NCI-H226 (cell line): ENCODE measurements at regions not wholly inside any gene's neighbourhood (a gene's known extent, or its start where the extent isn't known, plus 50 kb on each side); places are given as distances from the start of the nearest gene placed in this dataset.

Experiments
- DNase-seq: peaks from one replicate; pipeline ENCODE4 v3.0.0-alpha.2; 2015

DNA sequence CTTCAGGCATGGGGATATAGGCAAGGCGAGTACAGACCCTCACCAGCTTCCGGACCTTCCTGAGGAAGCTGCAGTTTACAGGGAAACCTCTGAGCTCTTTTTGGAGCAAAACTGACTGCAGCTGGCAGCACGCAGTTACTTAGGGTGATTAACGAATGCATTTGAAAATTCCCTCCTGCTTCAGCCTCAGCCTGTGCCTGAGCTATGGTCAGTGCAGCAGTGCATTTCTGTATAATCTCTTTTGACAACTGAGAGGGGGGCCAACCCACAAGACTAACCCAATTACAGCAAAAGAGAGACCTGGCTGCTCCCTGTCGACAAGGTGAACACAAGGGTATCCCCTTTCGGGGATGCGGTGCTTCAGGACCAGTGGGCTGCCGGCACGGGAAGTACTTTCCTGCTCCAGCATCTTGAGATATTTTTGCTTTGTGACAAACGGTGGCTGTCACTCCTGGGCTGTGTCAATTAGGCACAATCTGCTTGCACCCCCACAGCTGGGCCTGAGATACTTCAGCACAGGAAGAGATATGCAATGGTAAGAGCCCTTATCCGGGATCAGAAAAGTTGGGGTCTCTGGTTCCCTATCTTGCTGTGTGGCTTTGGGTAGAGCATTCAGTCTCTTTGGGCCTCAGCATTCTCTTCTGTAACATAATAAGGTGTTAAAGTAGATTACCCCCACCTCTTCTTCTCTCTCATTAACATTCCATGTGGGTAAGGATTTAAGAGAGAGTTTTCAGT lies 141.0 kb downstream of the TMEM17 start:
- no peak for DNase-seq

DNA sequence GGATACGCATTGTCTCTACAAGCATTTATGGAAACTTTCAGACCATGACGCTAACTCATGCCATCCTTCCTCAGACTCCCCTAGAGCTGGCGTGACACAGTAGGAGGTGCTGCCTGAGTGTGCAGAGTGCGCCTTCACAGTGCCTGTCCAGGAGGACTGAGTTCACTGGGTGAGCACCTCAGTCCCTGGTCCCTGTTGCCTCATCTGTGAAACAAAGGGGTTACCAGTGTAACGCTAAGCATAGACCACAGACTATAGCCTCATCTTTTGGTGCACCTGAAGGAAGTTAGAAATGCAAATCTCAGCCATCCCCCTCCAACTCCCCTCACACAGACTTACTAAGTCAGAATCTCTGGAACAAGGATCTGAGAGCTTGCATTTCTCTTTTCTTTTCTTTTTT lies 142.8 kb downstream of the TMEM17 start:
- no peak for DNase-seq

DNA sequence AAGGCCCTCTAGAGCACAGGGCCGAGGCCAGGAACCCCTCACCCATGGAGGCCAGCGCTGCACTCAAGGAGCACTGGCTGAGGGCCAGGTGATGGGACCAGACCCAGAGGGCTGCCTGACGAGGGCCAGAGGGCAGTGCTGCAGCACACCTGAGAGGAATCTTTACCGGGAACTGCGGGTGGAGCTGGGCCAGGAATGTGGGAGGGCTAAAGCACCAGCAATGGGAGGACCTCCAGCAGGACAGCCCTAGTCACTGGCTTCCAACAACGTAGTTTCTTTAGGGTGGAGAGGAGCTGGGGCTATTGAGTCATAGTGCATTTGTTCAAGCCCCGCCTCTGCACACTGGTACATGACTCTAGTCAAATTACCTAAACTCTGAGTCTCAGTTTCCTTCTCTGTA lies 143.4 kb downstream of the TMEM17 start:
- no peak for DNase-seq

GRCh38 chr2:62361964-62362363 lies 144.0 kb downstream of the TMEM17 start:
- no peak for DNase-seq

DNA sequence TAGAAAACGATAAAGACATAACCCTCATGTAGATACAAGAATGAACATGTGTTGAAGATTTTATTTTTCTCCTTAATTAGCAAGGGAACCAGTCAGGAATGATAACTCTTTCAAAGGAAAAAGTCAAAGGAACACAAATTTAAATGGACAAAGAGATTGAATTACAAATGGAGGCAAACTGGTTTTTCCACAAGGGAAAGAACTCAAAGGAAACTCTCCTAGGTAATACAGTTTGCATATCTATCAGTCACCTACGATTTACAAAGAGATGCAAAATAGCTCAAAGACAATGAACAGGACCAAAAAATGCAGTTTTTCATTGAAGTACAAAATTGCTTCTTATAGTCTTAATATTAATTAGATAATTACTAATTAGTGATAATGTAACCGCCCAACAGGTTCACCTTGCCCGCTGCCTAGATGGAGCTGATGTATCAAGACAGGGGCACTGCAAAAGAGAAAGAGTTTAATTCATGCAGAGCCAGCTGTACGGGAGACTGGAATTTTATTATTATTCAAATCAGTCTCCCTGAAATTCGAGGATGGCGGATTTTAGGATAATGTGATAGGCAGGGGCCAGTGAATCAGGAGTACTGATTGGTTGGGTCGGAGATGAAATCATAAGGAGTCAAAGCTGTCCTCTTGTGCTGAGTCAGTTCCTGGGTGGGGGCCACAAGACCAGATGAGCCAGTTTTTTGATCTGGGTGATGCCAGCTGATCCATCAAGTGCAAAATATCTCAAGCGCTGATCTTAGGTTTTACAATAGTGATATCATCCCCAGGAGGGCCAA lies 151.0 kb downstream of the TMEM17 start:
- no peak for DNase-seq

- no peak for DNase-seq
These were observed 154.0 kb downstream of the TMEM17 start for GRCh38 chr2:62352031-62352430.

DNA sequence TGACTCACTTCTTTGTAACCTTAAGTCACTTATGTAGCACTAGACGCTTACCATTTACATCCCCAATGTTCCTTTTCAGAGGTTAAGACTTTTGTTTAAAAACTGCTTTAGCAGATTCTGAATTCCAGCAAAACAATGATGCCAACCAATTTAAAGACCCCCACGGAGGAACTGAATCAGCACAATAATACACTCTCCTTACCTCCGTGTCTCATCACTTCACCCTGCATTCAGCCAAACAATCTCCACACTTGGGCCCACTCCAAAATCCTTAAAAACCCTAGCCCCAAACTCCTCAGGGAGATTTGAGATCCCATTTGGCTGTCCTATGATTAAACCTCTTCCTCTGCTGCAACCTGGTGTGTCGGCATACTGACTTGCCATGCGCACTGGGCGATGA lies 153.9 kb downstream of the B3GNT2 start:
- no peak for DNase-seq

GRCh38 chr2:62348700-62349099 lies 152.8 kb downstream of the B3GNT2 start:
- no peak for DNase-seq

- DNase-seq, result no peak
These were observed 151.8 kb downstream of the B3GNT2 start for GRCh38 chr2:62347563-62348270.

DNA sequence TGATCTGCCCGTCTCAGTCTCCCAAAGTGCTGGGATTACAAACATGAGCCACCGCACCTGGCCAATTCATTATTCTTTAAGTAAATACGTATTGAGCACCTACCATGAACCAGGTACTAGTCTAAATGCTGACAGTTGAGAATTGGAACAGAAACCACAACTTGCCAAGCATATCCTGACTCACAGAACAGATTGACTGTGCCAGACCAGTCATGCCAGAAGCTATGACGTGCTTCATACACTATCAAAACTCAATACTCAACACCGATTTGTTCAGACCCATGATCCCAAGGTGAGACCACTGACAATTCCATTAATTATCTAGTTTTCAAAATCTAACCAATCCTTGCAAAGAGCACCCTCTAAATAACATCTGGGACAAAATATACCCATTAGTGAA lies 148.6 kb downstream of the B3GNT2 start:
- no peak for DNase-seq

GRCh38 chr2:62343636-62344337 lies 147.9 kb downstream of the B3GNT2 start:
- DNase-seq, result no peak

DNA sequence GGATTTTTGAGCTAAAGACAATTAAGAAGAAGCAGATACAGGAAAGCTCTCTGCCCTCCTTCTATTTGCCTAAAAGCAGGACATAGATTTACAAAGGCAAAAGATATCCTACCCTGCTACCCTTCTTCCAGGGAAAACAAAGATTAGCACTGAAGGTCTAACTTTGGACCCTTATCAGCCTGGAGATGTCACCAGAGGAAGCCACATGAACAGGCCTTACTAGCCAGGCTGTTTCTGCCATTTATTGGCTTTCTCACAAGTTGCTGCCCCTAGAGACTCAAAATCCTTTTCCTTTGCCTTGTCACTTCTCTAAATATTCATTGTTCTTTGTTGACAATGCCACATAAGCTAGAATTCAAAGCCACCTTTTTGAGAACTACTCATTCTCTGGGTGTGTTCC lies 147.3 kb downstream of the B3GNT2 start:
- DNase-seq, result no peak

- no peak for DNase-seq
These were observed 145.1 kb downstream of the B3GNT2 start for GRCh38 chr2:62340994-62341484.

DNA sequence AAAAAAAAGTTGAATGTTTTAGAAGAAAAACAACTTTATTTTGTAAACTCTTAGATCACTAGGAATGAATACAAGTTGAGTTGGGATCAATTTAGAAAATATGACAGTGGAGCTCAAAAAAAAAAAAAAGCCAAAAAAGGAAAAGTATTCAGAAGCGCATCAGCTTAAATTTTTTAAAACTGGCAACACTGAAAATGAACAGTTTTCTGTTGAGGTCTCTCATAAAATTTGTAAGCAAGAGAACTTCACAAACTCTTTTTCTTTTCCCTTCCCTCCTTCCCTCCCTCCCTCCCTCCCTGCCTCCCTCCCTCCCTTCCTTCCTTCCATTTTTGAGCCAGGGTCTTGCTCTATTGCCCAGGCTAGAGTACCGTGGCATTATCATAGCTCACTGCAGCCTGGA lies 143.9 kb downstream of the B3GNT2 start:
- no peak for DNase-seq

GRCh38 chr2:62339413-62339812 lies 143.5 kb downstream of the B3GNT2 start:
- DNase-seq, result no peak

- DNase-seq, result no peak
These were observed 142.2 kb downstream of the B3GNT2 start for GRCh38 chr2:62338111-62338510.

GRCh38 chr2:62337403-62337802 lies 141.5 kb downstream of the B3GNT2 start:
- DNase-seq, result no peak

DNA sequence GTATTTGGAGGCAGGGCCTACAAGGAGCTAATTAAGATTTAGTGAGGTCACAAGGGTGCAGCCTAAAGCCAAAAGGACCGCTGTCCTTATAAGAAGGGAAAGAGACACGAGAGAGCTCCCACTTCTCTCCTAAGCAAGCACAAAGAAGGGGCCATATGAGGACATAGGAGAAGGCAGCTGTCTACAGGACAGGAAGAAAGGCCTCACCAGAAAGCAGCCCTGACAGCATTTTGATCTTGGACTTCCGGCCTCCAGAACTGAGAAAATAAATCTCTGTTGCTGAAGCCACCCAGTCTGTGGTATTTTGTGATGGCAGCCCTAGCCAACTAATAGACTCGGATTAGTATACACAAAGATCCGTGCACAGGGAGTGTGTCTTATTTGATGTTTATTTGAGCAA lies 139.7 kb downstream of the B3GNT2 start:
- DNase-seq, result no peak

DNA sequence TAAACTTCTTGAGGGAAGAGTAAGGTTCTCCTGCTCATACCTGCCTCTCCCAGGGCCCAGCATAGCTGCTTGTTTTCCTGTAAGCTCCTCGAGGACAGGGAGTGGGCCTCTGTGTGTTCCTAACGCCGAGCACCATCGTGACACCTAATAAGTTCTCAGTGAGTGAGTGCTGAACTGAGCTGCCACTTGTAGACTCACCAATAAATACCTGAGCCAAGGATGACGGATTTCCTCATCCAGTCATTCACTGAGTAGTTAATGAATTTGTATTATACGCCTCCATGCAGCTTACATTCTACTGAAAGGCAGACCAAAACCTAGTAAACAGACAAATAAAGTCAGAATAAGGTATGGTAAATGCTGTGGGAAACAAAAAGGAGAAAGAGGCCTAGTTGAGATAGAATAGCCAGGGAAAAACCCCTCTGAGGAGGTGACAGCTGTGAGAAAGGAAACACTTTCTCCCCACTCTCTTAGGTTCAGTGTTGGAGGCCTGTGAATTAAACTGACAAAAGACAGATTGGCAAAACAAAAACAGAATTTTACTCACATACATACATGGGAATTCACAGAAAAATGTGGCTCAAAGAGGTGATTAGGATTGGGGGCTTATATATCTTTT lies 138.6 kb downstream of the B3GNT2 start:
- no peak for DNase-seq

- DNase-seq, result no peak
These were observed 138.1 kb downstream of the B3GNT2 start for GRCh38 chr2:62334009-62334408.

- no peak for DNase-seq
These were observed 135.0 kb downstream of the B3GNT2 start for GRCh38 chr2:62330959-62331358.

DNA sequence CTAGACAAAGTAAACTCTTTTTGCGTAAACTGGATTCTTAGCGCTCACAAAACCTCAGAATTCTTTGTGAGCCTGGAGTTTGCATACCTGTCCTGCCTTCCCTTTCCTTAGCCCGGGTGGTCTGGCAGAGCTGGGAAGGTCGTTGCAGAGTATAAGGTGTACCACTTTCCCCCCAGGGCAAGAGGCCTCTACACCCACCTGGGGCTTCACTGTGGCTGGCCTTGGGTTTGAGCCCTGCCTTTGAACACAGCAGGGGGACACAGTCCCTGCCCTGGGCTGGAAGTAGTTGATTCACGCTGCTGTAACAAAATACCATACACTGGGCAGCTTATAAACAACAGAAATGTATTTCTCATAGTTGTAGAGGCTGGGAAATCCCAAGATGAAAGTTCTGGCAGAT lies 133.9 kb downstream of the B3GNT2 start:
- DNase-seq, result no peak

DNA sequence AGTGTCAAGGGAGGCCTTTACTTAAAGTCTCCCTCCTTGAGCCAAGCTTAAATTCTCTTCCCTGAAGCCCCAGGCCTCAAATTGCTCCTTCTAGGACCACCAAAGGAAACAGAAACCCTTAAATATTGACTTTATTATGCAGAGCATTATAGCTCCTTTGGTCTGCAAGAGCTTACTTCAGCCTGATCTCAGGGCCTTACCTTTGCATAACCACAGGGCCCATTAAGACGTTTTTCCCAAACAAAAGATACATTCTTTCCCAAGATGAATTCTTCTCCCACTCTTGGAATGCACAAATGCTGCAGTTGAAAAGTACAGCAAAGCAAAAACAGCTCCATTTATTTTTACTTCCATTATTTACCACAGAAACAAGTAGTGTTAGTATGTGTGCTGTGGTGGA lies 130.8 kb downstream of the B3GNT2 start:
- DNase-seq, result no peak
